Small intestine (tissue), 7 donors: ENCODE measurements at regions not wholly inside any gene's neighbourhood (a gene's known extent, or its start where the extent isn't known, plus 50 kb on each side); places are given as distances from the start of the nearest gene placed in this dataset.

Source experiments
- DNase-seq, 2 donors: peaks; one replicate each; pipeline versions ENCODE4 v3.0.0 to v3.0.0-alpha.2; 2013
- FAIRE-seq: peaks from 2 replicates; lab custom pipeline; 2012; peaks lifted over from hg19 to GRCh38; lab: Jason Lieb, UNC
- H3K27ac ChIP-seq, 3 donors: one replicate each; pipeline ENCODE4 v1.5.1; 2013; ENCODE audit warnings: low read length in 2 of 3, mild to moderate bottlenecking in 2 of 3, control low read depth in 1 of 3, inconsistent platforms in 1 of 3, low read depth in 1 of 3, moderate library complexity in 1 of 3
- H3K27me3 ChIP-seq, 3 donors: one replicate each; pipeline ENCODE4 v1.6.1; 2013; ENCODE audit warnings: low read length in 3 of 3, inconsistent platforms in 1 of 3; ENCODE audit not compliant: control insufficient read depth in 3 of 3, insufficient read depth in 3 of 3
- H3K36me3 ChIP-seq, 3 donors: one replicate each; pipeline ENCODE4 v1.6.1; 2013; ENCODE audit warnings: low read length in 3 of 3, inconsistent platforms in 1 of 3, low read depth in 1 of 3, mild to moderate bottlenecking in 1 of 3, moderate library complexity in 1 of 3; ENCODE audit not compliant: control insufficient read depth in 3 of 3, insufficient read depth in 2 of 3
- H3K4me1 ChIP-seq, 3 donors: one replicate each; pipeline ENCODE4 v1.6.1; 2013; ENCODE audit warnings: low read length in 2 of 3, inconsistent platforms in 1 of 3, low read depth in 1 of 3, mild to moderate bottlenecking in 1 of 3, moderate library complexity in 1 of 3; ENCODE audit not compliant: control insufficient read depth in 3 of 3, insufficient read depth in 2 of 3
- H3K4me3 ChIP-seq, 3 donors: one replicate each; pipeline ENCODE4 v1.5.1; 2013; ENCODE audit warnings: low read length in 3 of 3, control low read depth in 1 of 3, inconsistent platforms in 1 of 3, low read depth in 1 of 3, mild to moderate bottlenecking in 1 of 3, moderate library complexity in 1 of 3
- H3K9me3 ChIP-seq, 2 donors: one replicate each; pipeline ENCODE4 v1.6.1; 2013; ENCODE audit warnings: low read depth in 1 of 2, low read length in 1 of 2; ENCODE audit not compliant: control insufficient read depth in 2 of 2, insufficient read depth in 1 of 2
- WGBS, 3 donors: extraction: QIAGEN DNeasy Blood & Tissue Kit; methylation state at CpG; one replicate each; pipeline ENCODE4 v1.1.7; 2013; 5-methylcytosine and 5-hydroxymethylcytosine counted together
- donor health status: healthy with polysubstance abuse.
- donor health status: control.
- donor health status: control.
- donor health status: Bipolar disorder and iron deficiency.
- donor health status: healthy.

DNA sequence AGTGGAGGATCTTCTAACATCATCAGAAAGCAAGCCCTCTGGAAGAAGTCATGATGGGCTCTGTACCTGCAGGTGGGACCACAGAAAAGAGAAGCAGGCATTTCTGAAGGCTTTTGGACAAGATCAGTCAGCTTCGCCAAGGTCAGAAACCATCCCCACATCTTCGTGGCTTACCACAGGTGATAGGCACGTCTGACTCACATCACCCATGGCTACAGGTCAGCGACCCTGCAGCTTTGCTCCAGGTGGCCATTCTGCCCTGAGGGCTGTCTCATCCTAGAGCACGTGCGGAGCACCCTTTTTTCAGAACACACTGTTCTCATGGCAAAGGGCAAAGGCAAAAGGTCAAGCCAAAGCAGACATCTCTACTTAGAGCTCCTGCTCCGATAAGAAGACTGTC is 518.9 kb upstream of the ADARB2 start:
- Histone ChIP-seq H3K27me3 (no peaks in the 10 kb centered on the region), H3K27ac (no peak overlapping the region), H3K4me1 (no peaks in the 10 kb centered on the region), H3K4me3 (no peak overlapping the region), H3K36me3 (no peaks in the 10 kb centered on the region), H3K9me3 (peaks cover 0 to 8% of the 10 kb centered on the region in 2 donors)
- WGBS, 3 donors, result 71 to 80% (median 78%) methylated on average over 7 of the region's 7 CpGs
- DNase-seq (no peak), FAIRE-seq (no peak)

DNA sequence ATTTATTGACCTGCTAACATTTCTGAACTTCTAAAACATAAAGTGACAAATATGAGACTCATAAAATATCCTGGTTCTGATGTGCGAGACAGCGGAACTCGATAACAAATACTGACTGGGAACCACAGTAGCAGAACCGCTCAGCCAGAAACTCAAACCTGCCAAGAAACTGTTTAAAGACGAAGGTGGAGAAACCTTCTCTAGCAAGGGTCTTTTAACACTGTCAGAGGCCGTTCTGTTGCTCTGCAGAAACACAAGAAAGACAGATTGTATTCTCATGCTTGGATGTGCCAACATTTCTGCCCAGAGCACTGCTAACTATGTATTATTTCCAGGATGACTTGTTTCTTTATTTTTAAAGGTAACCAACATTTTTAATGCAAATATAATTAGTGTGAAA is 514.8 kb upstream of the ADARB2 start:
- H3K27ac ChIP-seq, result no peak overlapping the region
- H3K4me1 ChIP-seq, result no peaks in the 10 kb centered on the region

DNA sequence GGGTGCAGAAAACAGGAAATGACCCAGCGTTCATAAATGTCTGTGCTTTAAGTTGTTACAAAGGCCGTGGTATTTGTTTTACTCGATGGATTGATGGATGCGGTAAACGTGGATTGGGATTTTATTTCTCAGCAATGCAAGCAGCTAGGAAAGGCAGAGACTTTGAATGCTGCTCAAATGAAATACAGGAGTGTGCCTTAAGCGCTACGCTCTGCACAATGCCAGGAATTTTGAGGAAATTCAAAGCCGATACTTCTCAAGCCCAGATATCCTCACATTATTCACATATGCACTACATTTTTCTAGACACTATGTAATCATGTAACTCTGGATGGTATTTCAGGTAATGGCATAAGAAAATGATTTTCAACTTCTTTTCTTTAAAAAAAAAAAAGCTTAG is 514.3 kb upstream of the ADARB2 start:
- WGBS, 3 donors, result 57 to 74% (median 69%) methylated on average over 8 of the region's 8 CpGs
- no peak for DNase-seq
- Histone ChIP-seq H3K36me3 (no peaks in the 10 kb centered on the region), H3K27me3 (no peaks in the 10 kb centered on the region), H3K4me1 (no peaks in the 10 kb centered on the region), H3K4me3 (no peak overlapping the region), H3K9me3 (no peaks in the 10 kb centered on the region), H3K27ac (no peak overlapping the region)
- FAIRE-seq, result no peak

More for the DNA sequence above, 514.8 kb upstream of the ADARB2 start:
- DNase-seq (no peak), FAIRE-seq (no peak)
- Histone ChIP-seq H3K36me3 (no peaks in the 10 kb centered on the region), H3K9me3 (no peaks in the 10 kb centered on the region), H3K27me3 (no peaks in the 10 kb centered on the region), H3K4me3 (no peak overlapping the region)
- 75 to 83% (median 77%) methylated on average over 6 of the region's 6 CpGs for WGBS, 3 donors

DNA sequence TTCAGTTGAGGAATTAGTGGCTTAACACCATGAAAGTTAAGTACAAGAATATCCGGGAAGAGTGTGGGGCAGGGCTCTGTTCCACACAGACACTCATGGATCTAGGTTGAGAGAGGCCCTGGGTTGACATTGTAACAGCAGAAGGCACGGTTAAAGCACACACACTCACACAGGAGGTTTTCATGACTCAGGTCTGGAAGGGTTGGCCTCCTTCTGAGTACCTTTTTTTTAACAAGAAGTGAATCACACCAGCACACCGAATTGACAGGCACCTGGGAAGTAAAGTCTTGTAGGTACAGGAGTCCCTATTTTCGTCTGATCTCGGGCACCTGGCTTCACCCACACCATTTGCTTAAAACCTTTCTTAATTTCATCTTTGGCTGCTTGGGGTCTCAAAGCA is 509.4 kb upstream of the ADARB2 start:
- 76 to 84% (median 83%) methylated on average over 5 of the region's 5 CpGs for WGBS, 3 donors
- Histone ChIP-seq H3K27ac (no peak overlapping the region), H3K9me3 (no peaks in the 10 kb centered on the region), H3K36me3 (no peaks in the 10 kb centered on the region), H3K27me3 (no peaks in the 10 kb centered on the region), H3K4me1 (no peaks in the 10 kb centered on the region), H3K4me3 (no peak overlapping the region)
- FAIRE-seq (no peak), DNase-seq (no peak)

- no peaks in the 10 kb centered on the region for H3K4me1 ChIP-seq
- WGBS, 3 donors, result 89 to 95% (median 93%) methylated on average over 5 of the region's 5 CpGs
- no peaks in the 10 kb centered on the region for H3K9me3 ChIP-seq
- no peaks in the 10 kb centered on the region for H3K27me3 ChIP-seq
- no peak overlapping the region for H3K4me3 ChIP-seq
- H3K36me3 ChIP-seq, result no peaks in the 10 kb centered on the region
- FAIRE-seq, result no peak
- no peak for DNase-seq
- H3K27ac ChIP-seq, result no peak overlapping the region
Observed at GRCh38 chr10:2245580-2245979, 508.3 kb upstream of the ADARB2 start.

GRCh38 chr10:2244471-2244870 is 507.1 kb upstream of the ADARB2 start:
- Histone ChIP-seq H3K27me3 (no peaks in the 10 kb centered on the region), H3K36me3 (no peaks in the 10 kb centered on the region), H3K4me3 (no peak overlapping the region), H3K27ac (no peak overlapping the region), H3K9me3 (no peaks in the 10 kb centered on the region), H3K4me1 (no peaks in the 10 kb centered on the region)
- DNase-seq (no peak), FAIRE-seq (no peak)
- 84 to 88% (median 86%) methylated on average over 12 of the region's 12 CpGs for WGBS, 3 donors

DNA sequence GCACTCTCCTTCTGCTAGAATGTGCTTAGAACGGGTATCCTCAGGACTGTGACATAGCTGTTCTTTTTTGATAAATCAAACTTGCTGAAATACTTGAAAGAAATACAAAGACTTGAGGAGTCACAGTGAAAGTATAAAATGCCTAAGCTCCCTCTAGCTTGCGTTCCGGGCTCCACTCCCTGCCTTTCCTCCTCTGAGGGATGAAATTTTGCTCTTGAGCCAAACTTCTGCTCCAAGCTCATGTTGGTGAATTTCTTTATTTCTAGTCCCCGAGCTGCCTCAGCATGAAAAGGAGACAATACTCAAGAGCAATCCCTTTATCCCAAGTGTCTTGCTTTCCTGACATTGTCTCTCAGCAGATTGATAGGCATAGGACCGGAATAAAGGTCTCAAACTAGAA is 499.6 kb upstream of the ADARB2 start:
- H3K36me3 ChIP-seq, result no peaks in the 10 kb centered on the region
- DNase-seq, result no peak
- H3K27me3 ChIP-seq, result no peaks in the 10 kb centered on the region
- H3K27ac ChIP-seq, result no peak overlapping the region
- 70 to 86% (median 77%) methylated on average over 5 of the region's 5 CpGs for WGBS, 3 donors
- H3K4me3 ChIP-seq, result no peak overlapping the region
- H3K9me3 ChIP-seq, result no peaks in the 10 kb centered on the region
- H3K4me1 ChIP-seq, result no peaks in the 10 kb centered on the region
- FAIRE-seq, result no peak

- Histone ChIP-seq H3K9me3 (peaks cover 0 to 2% of the 10 kb centered on the region in 2 donors), H3K4me1 (no peaks in the 10 kb centered on the region), H3K36me3 (no peaks in the 10 kb centered on the region), H3K4me3 (no peak overlapping the region), H3K27me3 (no peaks in the 10 kb centered on the region), H3K27ac (no peak overlapping the region)
- DNase-seq (no peak), FAIRE-seq (no peak)
- 87 to 91% (median 89%) methylated on average over 11 of the region's 11 CpGs for WGBS, 3 donors
Observed at GRCh38 chr10:2232479-2232878, 495.2 kb upstream of the ADARB2 start.

DNA sequence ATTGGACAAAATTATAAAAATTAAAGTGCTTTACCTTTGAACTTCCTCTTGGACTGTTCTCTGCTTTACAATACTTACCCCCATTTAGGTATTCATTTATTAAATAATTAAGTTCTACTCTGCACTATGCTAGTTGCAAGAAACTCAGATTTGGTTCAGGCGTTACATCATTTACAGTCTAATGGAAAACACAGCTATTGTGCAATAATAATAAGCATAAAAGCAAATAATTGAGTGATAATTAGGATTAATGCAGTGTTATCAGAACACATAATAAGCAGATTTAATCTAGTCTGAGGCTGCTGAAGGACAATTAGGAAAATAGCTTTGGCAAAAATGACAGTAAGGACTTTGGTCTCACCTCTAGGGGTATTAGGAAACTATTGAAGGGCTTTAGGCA is 493.2 kb upstream of the ADARB2 start:
- Histone ChIP-seq H3K4me1 (no peaks in the 10 kb centered on the region), H3K27me3 (no peaks in the 10 kb centered on the region), H3K27ac (no peak overlapping the region), H3K9me3 (peaks cover 0 to 2% of the 10 kb centered on the region in 2 donors), H3K36me3 (no peaks in the 10 kb centered on the region), H3K4me3 (no peak overlapping the region)
- 64 to 77% (median 77%) methylated on average over 1 of the region's 1 CpG for WGBS, 3 donors
- DNase-seq, result no peak
- no peak for FAIRE-seq
